Activated T-cell treated with anti-CD3 and anti-CD28 coated beads for 1 hour (primary cell): ENCODE measurements at regions not wholly inside any gene's neighbourhood (a gene's known extent, or its start where the extent isn't known, plus 50 kb on each side); places are given as distances from the start of the nearest gene placed in this dataset.

Experiments
- DNase-seq: peaks from one replicate; pipeline ENCODE4 v3.0.0-alpha.2; 2020; ENCODE audit warnings: low read depth

DNA sequence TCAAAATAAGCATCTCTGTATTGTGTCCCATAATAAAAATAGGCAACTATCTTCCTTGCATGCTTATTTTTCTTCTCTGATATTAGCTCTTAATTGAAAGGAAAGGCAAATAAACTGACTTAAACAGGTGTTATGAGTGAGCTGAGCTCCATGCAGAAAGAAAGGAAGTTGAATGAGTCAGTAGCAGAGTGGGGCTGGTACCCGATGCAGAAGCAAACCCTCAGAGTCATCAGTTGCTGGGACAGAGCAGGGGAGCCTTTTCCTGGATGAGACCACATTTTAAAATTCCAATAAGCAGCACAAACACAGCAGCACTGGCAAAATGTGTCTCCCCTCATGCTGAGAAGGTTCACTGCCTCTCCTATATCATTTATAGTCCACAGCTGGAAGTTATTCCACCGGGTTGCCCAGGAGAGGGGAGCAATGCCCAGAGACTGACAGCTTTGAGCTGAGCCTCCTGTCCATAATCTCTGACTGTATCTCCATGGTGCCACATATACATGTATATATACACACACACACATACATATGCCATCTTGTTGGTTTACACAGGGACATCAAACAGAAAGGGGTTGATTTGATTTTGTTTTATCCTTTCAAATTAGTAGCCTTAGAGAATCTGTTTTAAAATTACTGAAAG, 274.3 kb upstream of the PPARGC1A start:
- no peak for DNase-seq

DNA sequence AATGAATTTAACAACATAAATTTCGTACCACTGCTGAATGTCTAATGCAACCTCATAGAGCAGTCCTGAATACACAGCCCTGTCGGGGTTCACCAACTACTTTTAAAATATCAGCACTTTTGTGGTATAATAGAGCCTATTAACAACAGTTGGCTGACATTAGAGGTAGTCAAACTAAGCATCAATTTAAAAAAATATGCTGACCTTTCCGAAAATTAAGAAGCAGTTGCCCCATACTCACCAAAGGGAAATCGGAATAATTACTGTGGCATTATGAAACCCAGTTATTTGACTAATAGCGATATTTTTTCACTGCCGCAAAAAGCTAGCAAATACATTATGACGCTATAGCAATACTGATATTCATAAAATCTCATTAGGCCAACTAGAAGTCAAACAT, 273.5 kb upstream of the PPARGC1A start:
- DNase-seq = no peak

DNA sequence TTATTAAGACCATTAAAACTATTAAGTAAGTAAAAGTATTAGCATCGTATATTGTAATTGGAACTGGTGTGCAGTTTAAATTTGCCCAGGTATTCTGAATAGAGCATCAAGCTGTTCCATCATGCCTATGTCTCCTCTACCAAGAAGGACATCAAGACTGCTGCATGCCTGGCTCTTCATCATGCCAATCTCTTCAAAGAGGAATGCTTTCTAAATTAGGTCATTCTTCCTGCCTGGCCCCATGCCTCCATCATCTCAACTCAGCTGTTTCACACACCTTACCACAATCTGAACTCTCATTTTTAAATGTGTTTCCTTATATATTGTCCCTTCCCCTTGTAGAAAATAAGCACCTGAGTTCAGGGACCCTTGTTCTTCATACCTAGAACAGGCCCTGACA, 270.5 kb upstream of the PPARGC1A start:
- no peak for DNase-seq

DNA sequence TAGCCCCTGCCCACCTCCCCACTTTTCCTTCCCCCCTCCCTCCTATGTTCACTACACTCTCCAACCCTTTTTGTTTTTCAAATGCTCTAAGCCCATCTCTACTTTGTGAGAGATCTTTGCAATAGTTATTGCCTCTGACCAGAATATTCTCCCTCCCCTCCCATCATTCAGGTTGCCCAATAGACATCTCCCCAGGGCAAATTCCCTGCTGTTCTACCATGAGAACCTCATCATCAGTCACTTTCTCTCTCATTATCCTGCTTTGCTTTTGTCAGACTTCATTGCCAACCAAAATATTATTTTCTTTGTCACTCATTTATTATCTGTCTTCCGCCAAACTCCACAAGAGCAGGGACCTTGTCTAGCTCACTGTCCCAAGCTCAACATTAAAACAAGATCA, 268.2 kb upstream of the PPARGC1A start:
- no peak for DNase-seq

DNA sequence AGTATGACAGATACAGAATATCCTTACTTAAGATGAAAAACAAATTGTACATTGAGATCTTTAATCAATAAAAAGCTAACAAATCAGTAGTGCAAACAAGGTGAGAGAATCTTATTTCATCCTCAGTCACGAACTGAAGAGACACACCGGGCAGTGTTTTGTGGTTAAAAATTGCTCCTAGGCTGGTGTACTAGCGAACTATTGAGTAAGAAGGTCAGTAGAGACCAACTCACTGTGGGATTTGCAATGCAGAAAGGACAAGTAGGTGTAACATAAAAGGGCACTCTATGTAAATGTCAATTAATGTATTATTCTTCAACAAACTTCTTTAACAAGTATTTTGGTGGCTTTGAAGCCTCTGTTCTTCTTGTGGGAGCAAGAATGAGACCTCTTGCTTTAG, 260.2 kb upstream of the PPARGC1A start:
- DNase-seq = no peak

DNA sequence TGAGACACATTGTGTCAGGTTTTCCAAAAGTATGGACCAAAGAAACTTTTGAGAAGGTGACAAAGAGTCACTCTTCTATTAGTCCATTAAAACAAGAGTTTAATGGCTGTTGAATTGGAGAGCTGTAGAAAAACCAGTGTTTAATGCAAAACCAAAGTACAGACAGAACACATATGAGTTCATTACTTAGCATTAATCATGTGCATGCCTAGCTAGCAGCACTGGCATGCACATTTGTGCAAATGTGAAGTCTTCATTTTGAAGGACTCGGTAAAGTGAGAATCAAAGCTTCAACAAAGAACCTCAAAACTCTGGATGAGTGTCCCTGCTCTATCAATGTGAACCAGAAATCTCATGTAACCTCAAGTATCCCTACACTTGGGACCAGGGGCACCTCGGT, 256.3 kb upstream of the PPARGC1A start:
- DNase-seq = no peak

DNA sequence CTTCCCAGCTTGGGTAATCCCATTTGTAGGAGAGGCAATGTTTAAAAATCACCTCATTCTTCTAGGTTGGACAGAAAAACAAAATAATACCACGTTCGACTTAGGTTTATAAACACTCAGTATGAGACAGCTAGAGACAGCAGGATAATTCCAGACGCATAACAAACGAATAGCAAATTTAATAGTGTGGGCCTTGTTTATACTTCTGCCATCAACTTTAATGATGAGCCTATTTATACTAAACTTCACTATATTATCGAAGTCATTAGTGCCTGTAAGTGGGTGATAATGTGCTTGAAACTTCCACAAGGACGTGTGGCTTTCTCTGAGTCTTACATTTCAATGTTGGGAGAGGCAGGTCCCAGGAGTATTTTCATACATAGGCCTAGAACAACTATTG, 255.7 kb upstream of the PPARGC1A start:
- no peak for DNase-seq

DNA sequence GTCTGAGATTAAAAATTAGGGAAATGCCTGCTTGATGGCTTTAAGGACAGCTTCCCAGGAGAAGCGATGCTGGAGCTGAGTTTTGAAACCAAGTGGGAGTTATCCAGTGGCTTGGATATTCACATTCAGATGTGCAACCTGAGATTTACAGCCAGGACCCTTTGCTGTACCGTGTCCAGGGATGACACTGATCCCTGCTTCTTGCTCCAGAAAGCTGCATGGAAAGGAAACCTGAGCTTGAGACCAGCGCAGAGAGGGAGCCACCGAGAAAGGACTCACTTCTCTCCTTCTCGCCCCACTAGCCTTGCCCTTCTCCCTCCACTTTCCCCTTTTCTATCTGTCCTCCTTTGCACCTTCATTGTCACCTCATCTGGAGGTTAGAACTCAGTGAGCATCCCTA, 254.5 kb upstream of the PPARGC1A start:
- DNase-seq = no peak

DNA sequence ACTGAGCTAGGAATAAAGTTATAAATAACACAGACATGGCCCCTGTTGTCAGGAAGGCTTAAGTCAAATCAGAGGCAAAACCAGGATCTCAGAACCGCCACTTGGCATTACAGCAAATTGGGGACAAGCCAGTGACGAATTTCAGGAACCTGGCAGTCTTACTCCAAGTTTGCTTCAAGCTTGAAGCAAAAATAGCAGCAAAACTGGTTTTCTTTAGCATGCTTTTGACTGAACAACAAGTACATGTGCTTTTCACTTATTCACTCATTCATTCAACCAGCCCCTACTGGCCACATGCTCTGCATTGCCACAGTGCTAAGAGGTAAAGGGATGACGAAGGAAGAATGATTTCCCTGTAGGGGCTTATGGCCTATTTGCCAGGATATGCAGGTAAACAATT, 253.9 kb upstream of the PPARGC1A start:
- DNase-seq = no peak

DNA sequence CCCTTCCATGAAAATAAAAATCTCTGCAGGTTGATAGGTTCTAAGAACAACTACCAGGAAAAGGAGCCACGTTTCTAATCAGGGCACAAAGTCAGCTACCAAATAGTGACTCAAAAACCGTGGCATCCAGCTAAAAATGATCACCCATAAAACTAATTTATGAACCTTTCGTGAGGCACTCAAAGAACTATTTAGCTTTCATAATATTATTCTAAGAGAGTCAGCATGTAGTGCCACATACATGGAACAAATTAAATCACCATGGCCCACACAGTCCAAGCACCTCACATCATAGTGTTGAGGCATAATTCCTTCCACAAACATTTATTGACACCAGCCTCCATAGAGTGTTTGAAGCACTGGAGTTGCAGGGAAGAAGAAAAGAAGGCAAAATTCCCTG, 252.0 kb upstream of the PPARGC1A start:
- no peak for DNase-seq

DNA sequence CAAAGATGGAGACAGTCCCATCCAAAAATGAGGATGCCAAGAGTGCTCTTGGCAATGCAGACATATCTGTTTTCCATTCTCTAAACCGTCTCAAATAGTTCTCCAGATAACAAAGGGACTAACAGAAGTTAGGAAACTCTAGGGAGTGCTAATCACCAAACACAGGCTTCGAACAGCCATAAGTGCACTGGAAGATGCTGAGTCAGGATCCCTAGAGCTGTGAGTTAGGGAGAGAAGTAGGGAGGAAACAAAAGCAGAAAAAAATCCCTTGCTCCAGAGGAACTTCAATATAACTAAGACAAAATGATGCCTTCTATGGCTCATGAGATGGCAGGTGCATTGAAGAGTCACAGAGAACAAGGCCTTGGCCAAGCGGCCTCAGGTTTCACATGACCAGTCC, 251.0 kb upstream of the PPARGC1A start:
- DNase-seq = no peak

DNA sequence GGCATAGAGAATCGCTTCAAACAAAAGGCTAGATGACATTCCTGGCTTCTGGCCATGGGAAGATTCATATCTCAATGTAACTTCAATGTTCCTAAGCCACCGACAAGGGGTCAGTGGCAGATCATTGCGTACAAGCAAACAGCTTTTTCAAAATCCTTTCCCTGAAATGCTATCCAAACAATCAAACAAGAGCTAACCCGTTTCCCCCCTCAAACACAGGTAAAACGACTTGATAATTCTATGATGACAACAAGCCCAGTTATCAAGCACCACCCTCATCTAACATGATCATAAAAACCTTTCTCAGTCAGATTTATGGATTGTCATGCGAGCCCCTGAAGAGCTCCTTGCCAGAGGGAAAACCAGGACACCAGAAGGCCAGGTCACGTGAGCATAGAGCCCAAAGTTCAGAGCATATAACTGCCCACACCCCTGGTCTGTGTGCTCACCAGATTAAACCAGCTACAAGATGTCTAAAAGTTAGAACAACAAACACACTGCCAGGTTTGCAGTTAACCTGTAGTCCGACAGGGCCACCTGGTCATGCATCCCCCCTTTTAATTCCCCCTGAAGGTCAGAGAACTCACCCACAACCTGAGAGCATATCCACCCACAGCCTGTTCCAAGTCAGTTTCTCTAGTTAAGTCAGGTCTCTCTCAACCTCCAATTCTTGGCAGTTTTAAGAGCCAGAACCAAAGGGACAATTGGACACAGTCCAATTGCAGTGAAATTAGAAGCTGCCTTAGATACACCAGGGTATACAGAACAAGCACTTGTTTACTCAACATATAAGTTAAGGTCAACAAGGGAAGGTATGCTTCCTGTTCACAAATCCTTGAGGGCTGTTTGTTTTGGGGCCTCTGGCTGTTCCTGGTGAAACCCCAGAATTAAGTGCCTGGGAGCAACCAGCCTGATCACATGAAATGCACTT, 248.1 kb upstream of the PPARGC1A start:
- DNase-seq = no peak

DNA sequence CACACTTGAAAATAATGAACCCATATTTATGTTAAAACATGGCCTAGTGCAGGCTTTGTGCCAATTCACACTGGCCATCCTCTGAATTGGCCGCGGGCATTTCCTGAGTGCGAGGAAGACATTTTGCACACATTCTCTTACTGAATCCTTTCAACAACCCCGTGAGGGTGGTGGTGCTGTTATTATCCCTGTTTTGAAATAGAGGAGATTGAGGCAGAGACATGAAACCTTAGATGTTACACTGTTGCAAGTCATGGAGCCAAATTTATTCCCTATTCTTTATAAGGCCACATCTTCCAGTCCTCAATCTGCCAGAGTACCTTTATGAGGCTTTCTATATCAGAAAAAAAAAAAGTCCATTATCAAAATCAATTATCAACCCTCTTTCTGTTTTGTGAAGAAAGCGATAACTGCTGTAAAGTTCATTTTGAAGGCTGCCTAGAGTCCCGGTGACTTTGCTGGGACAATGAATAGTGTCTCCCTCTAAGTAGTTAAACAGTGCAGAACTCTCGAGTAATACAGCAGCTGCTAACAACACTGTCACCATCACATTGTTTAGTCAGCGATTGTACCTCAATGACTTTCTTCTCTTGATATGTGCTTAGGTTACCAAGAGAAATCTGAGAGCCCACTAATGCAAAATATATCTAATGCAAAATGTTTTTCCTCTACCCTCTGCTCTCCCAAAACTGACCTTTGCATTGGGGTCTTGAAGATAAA, 242.3 kb upstream of the PPARGC1A start:
- DNase-seq = no peak

DNA sequence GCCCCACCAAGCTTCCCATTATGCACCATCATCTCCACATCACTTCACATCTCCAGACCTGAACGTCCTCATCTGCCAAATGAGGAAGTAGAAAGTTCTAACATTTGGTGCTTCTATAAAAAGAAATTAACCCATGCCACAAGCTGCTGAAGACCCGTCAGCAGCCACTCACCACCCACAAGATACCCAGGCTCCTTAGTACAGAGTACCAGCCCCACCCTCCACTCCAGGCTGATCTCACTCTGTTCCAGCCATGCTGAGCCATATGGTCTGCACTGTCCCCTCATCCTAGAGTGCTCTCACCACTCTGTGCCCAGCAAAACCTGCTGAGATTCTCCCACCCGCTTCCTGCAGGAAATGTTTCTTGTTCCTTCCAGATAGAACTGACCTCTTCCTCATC, 240.8 kb upstream of the PPARGC1A start:
- no peak for DNase-seq

DNA sequence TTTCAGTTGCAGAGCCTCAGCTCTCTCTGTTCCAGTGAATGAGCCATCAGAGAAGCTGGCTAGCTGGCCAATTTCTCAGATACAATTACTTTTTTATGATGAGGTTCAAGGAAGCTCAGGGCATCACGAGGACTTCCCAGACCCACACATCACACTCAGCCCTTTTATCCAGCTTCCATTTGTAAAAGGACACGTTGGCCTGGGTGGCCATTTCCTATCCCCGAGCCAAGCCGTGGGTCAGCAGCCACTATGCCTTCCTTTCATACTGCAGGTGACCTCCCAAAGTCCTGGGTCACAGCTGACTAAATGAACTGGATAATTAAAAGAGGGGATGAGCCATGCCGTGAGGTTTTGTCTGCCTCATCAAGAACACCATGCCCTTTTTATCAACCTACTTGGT, 236.9 kb upstream of the PPARGC1A start:
- no peak for DNase-seq

DNA sequence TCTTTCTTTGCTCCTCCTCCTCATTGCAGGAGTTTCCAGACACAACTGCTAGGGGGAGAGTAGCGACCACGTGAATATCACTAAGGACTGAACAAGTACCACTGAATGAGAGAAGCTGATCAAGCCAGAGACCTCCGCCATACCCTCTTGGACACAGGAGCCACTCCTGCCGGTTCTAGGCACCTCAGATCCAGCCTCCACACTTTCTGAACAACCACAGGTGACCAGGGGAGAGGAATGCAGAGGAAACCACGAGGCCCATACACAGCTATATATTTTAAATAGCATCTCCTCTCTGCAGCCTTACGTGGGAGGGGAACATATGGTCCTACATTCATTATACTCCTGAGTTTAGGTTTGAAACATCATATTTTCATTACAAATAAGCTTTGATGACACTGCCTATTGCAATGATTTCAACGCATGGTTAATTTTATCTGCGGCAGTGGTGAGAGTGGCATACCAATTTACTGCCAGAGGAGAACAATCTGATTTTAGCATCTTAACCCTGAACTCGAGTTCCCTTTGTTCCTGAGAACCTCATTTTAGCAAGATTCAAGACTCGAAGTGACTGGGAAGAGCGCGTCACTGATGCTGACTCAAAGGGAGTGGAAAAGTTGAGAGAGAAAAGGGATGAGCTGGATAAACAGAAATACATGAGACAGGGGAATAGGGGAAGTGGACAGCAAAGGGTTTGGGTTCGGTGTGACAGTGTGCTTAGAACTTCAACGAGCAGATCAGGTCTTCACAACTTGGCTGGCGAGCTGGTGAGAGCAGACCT, 231.7 kb upstream of the PPARGC1A start:
- DNase-seq = no peak

DNA sequence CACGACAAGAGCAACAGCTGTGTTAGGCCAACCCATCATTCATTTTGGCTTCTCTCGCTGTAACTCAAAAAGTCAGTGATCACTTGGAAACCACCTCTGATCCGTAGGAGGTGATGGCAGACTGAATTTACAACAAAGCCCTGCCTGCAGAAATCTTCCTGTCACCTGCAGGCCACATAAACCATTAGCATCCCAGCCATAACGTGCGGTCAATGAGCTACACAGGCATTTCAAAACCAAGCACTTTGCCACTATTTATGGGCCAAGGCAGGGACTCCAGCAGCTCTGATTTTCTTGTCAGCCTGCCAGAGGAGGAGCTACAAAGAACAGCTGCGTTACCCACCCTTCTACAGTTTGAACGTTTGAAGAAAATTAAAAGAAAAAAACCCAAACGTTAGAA, 228.1 kb upstream of the PPARGC1A start:
- no peak for DNase-seq

DNA sequence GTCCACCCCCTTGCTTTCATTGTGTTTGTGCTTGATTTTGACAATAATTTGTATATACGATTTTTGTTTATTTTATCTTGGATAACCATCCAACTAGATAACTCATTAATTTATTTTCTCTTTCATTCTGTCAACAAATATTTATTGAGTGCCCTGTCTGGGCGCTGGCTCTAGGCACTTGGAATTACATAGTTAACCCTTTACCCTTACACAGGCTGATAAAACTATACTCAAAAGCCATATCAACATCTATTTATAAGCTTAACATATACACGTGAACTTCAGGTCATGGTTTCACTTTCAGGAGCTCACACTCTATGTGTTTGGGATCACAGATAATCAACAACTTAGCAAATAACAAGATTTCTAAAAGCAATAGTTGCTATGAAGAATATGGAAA, 226.3 kb upstream of the PPARGC1A start:
- DNase-seq = no peak

DNA sequence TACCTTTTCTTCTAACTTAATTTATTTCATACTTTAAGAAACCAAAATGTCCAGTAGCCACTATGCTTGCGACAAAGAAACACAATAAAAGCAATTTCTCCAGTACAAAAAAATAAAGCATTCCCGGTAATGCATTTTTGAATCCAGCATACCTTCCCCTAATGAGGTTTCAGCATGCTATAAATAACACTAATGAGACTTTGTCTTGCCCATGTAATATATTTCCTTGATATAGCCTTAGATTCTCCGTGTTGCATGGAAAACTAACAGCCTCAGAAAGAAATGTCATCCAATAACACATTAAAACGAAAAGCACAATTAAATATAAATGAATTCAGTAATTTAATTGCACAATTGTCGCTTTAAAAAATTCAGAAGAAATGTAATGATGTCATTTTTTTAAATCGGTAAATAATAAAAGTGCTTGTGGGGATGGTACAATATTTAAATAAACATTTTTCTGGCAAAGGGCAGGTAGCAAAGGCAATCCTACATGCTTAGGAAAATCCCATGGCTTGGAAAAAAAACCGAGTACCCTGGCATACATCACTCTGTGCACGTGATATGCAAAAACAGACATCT, 225.2 kb upstream of the PPARGC1A start:
- no peak for DNase-seq

DNA sequence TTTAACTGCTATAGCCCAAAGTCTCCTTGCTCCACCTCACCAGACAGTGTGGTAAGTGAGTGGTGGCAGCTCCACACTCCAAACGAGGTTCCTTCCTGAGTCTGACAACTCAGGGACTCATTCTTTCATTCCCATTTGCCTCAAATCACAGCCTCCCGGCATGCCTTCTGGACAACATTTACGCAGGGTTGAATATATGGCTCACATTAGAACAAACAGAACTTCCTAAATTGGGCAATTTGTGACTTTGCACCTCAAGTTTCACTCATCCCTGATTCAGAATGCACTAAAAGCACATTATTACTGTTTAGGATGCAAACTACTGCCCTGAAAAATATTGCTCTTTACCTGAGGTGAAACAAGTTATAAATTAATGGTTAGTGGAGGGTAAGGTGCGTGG, 224.6 kb upstream of the PPARGC1A start:
- DNase-seq = no peak

DNA sequence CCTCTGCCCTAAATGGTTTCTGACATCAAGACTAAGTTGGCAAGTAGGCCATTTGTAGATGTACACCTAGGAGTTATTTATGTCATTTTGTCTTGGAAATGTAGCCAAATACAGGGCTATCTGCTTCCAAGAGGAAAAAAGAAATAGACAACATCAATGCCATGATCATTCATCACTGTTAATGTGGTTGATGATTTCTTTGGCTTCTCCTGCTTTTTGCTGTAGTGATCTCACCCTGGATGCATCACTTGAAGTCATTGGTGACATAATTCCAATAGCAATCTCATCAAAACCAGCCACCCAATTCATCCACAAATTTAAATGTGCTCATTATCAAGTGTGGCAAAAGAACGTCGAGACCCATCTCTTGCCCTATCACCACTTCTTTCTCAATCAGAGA, 222.6 kb upstream of the PPARGC1A start:
- no peak for DNase-seq

DNA sequence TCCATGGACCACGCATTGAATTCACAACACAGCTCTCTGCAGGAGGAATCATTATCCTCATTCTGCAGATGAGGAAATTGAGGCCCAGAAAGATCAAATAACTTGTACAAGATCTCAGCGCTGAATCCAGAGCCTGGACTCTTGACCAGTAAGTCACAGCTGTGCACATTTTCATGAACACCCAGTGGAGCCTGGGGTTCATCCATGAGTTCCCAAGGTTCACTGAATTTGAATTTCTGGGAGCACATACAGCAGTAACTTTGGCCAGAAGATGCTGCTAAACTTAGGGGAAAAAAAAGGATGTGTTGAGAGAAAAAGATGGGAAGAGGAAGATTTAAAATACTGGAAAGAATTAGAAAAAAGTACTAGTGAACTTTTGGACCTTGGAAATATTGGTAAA, 218.7 kb upstream of the PPARGC1A start:
- no peak for DNase-seq
